CD4-positive, CD25-positive, alpha-beta regulatory T cell (primary cell): ENCODE measurements at regions not wholly inside any gene's neighbourhood (a gene's known extent, or its start where the extent isn't known, plus 50 kb on each side); places are given as distances from the start of the nearest gene placed in this dataset.

Experiments
- ATAC-seq, 2 donors: fragments of 150-1000 bp; cut with Tn5 transposase; one replicate each; pipeline ENCODE4 v1.10.0; 2021; ENCODE audit warnings: low read depth in 2 of 2, moderate number of reproducible peaks in 2 of 2, moderate library complexity in 1 of 2
- DNase-seq, 3 donors: peaks; one replicate each; pipeline versions ENCODE4 v3.0.0 to v3.0.0-alpha.2; 2012 to 2022; ENCODE audit warnings: mixed read lengths in 1 of 3
- H3K27ac ChIP-seq: one replicate; pipeline ENCODE4 v1.7.0; 2013; ENCODE audit warnings: mild to moderate bottlenecking, low read length; ENCODE audit not compliant: insufficient read depth, poor library complexity, severe bottlenecking
- H3K27me3 ChIP-seq: one replicate; pipeline ENCODE4 v1.7.0; 2013; ENCODE audit warnings: low read length; ENCODE audit not compliant: control insufficient read depth, insufficient read depth
- H3K36me3 ChIP-seq: one replicate; pipeline ENCODE4 v1.7.0; 2013; ENCODE audit warnings: mild to moderate bottlenecking, low read length, moderate library complexity; ENCODE audit not compliant: control insufficient read depth, insufficient read depth
- H3K4me1 ChIP-seq: 2 replicates; pipeline ENCODE4 v1.7.0; 2013; ENCODE audit warnings: mild to moderate bottlenecking, low read length; ENCODE audit not compliant: insufficient read depth, control insufficient read depth, poor library complexity, severe bottlenecking
- H3K4me3 ChIP-seq: one replicate; pipeline ENCODE4 v1.7.0; 2013; ENCODE audit warnings: low read depth, mild to moderate bottlenecking, low read length, moderate library complexity
- H3K9me3 ChIP-seq, 2 experiments: 1 replicate in 1 of 2; 2 replicates in 1 of 2; pipeline ENCODE4 v1.7.0; 2013; ENCODE audit warnings: low read length in 2 of 2, mild to moderate bottlenecking in 1 of 2, moderate library complexity in 1 of 2; ENCODE audit not compliant: control insufficient read depth in 2 of 2
- H3K27ac Mint-ChIP-seq, 3 donors: one replicate each; pipeline ENCODE4 v1.8.0; 2020 to 2022; ENCODE audit warnings: mild to moderate bottlenecking in 3 of 3, mixed read lengths in 3 of 3, moderate library complexity in 2 of 3
- H3K27me3 Mint-ChIP-seq: one replicate; pipeline ENCODE4 v1.8.0; 2022; ENCODE audit warnings: mild to moderate bottlenecking, mixed read lengths
- H3K36me3 Mint-ChIP-seq: one replicate; pipeline ENCODE4 v1.8.0; 2020; ENCODE audit warnings: mixed read lengths
- H3K4me1 Mint-ChIP-seq, 4 donors: one replicate each; pipeline ENCODE4 v1.8.0; 2020 to 2022; ENCODE audit warnings: mixed read lengths in 4 of 4, mild to moderate bottlenecking in 1 of 4
- H3K4me3 Mint-ChIP-seq, 4 donors: one replicate each; pipeline ENCODE4 v1.8.0; 2020 to 2022; ENCODE audit warnings: mild to moderate bottlenecking in 4 of 4, mixed read lengths in 4 of 4, moderate library complexity in 3 of 4
- H3K9me3 Mint-ChIP-seq, 7 donors: one replicate each; pipeline ENCODE4 v1.8.0; 2020 to 2022; ENCODE audit warnings: mixed read lengths in 7 of 7, mild to moderate bottlenecking in 3 of 7, moderate library complexity in 2 of 7

GRCh38 chr2:40734797-40735196, 282.9 kb upstream of the SLC8A1 start:
- Mint-ChIP-seq H3K9me3 (peaks cover 0 to 1% (median 0%) of the 10 kb centered on the region in 7 donors), H3K36me3 (no peaks in the 10 kb centered on the region)

GRCh38 chr2:40737180-40737579, 285.3 kb upstream of the SLC8A1 start:
- Histone ChIP-seq H3K4me3 (no peak overlapping the region), H3K4me1 (no peaks in the 10 kb centered on the region), H3K36me3 (no peaks in the 10 kb centered on the region), H3K27me3 (no peaks in the 10 kb centered on the region), H3K9me3 (no peaks in the 10 kb centered on the region), H3K27ac (no peak overlapping the region)
- no peak overlapping the region for H3K27ac Mint-ChIP-seq
- H3K27me3 Mint-ChIP-seq: no peaks in the 10 kb centered on the region
- DNase-seq (no peak), ATAC-seq (no peak)
- H3K9me3 Mint-ChIP-seq: peaks cover 0 to 3% (median 0%) of the 10 kb centered on the region in 7 donors
- no peak overlapping the region for H3K4me3 Mint-ChIP-seq
- H3K4me1 Mint-ChIP-seq: no peaks in the 10 kb centered on the region
- no peaks in the 10 kb centered on the region for H3K36me3 Mint-ChIP-seq

More at GRCh38 chr2:40734797-40735196, 282.9 kb upstream of the SLC8A1 start:
- Histone ChIP-seq H3K4me1 (no peaks in the 10 kb centered on the region), H3K4me3 (no peak overlapping the region), H3K9me3 (no peaks in the 10 kb centered on the region), H3K27me3 (no peaks in the 10 kb centered on the region), H3K27ac (no peak overlapping the region), H3K36me3 (no peaks in the 10 kb centered on the region)
- H3K27ac Mint-ChIP-seq: no peak overlapping the region
- no peak for ATAC-seq
- no peak for DNase-seq
- no peak overlapping the region for H3K4me3 Mint-ChIP-seq
- no peaks in the 10 kb centered on the region for H3K27me3 Mint-ChIP-seq
- H3K4me1 Mint-ChIP-seq: no peaks in the 10 kb centered on the region

- DNase-seq (no peak), ATAC-seq (no peak)
- no peak overlapping the region for H3K4me3 Mint-ChIP-seq
- H3K27me3 Mint-ChIP-seq: no peaks in the 10 kb centered on the region
- peaks cover 0 to 1% (median 0%) of the 10 kb centered on the region in 7 donors for H3K9me3 Mint-ChIP-seq
- Histone ChIP-seq H3K4me1 (no peaks in the 10 kb centered on the region), H3K9me3 (no peaks in the 10 kb centered on the region), H3K36me3 (no peaks in the 10 kb centered on the region), H3K27ac (no peak overlapping the region), H3K27me3 (no peaks in the 10 kb centered on the region), H3K4me3 (no peak overlapping the region)
- no peak overlapping the region for H3K27ac Mint-ChIP-seq
- H3K36me3 Mint-ChIP-seq: no peaks in the 10 kb centered on the region
- no peaks in the 10 kb centered on the region for H3K4me1 Mint-ChIP-seq
Measured at GRCh38 chr2:40740419-40740818, 288.5 kb upstream of the SLC8A1 start.

- ATAC-seq: no peak
- Histone ChIP-seq H3K4me1 (no peaks in the 10 kb centered on the region), H3K27me3 (no peaks in the 10 kb centered on the region), H3K4me3 (no peak overlapping the region), H3K36me3 (no peaks in the 10 kb centered on the region), H3K27ac (no peak overlapping the region), H3K9me3 (no peaks in the 10 kb centered on the region)
- Mint-ChIP-seq H3K4me1 (no peaks in the 10 kb centered on the region), H3K9me3 (peaks cover 0 to 1% (median 0%) of the 10 kb centered on the region in 7 donors), H3K4me3 (no peak overlapping the region), H3K36me3 (no peaks in the 10 kb centered on the region), H3K27ac (no peak overlapping the region), H3K27me3 (no peaks in the 10 kb centered on the region)
- DNase-seq: no peak
Measured at GRCh38 chr2:40741532-40741931, 289.6 kb upstream of the SLC8A1 start.

GRCh38 chr2:40746191-40746590, 294.3 kb upstream of the SLC8A1 start:
- Histone ChIP-seq H3K36me3 (no peaks in the 10 kb centered on the region), H3K27ac (no peak overlapping the region), H3K4me3 (no peak overlapping the region), H3K9me3 (no peaks in the 10 kb centered on the region), H3K4me1 (no peaks in the 10 kb centered on the region), H3K27me3 (no peaks in the 10 kb centered on the region)
- no peak overlapping the region for H3K4me3 Mint-ChIP-seq
- H3K27ac Mint-ChIP-seq: no peak overlapping the region
- H3K4me1 Mint-ChIP-seq: no peaks in the 10 kb centered on the region
- H3K36me3 Mint-ChIP-seq: no peaks in the 10 kb centered on the region
- DNase-seq (no peak), ATAC-seq (no peak)
- no peaks in the 10 kb centered on the region for H3K27me3 Mint-ChIP-seq
- H3K9me3 Mint-ChIP-seq: peaks cover 0 to 1% (median 0%) of the 10 kb centered on the region in 7 donors

GRCh38 chr2:40751981-40752380, 300.1 kb upstream of the SLC8A1 start:
- Histone ChIP-seq H3K27me3 (no peaks in the 10 kb centered on the region), H3K9me3 (no peaks in the 10 kb centered on the region), H3K36me3 (no peaks in the 10 kb centered on the region), H3K4me1 (no peaks in the 10 kb centered on the region), H3K4me3 (no peak overlapping the region), H3K27ac (no peak overlapping the region)
- Mint-ChIP-seq H3K36me3 (no peaks in the 10 kb centered on the region), H3K27ac (no peak overlapping the region), H3K4me3 (no peak overlapping the region), H3K27me3 (no peaks in the 10 kb centered on the region), H3K9me3 (peaks cover 0 to 3% (median 0%) of the 10 kb centered on the region in 7 donors), H3K4me1 (no peaks in the 10 kb centered on the region)
- no peak for ATAC-seq
- DNase-seq: no peak

GRCh38 chr2:40752796-40753195, 300.9 kb upstream of the SLC8A1 start:
- no peak overlapping the region for H3K4me3 ChIP-seq
- H3K9me3 ChIP-seq: no peaks in the 10 kb centered on the region
- H3K27me3 ChIP-seq: no peaks in the 10 kb centered on the region
- H3K36me3 ChIP-seq: no peaks in the 10 kb centered on the region
- H3K4me1 Mint-ChIP-seq: no peaks in the 10 kb centered on the region
- no peaks in the 10 kb centered on the region for H3K27me3 Mint-ChIP-seq
- no peaks in the 10 kb centered on the region for H3K4me1 ChIP-seq
- no peaks in the 10 kb centered on the region for H3K36me3 Mint-ChIP-seq
- DNase-seq: no peak
- no peak overlapping the region for H3K27ac ChIP-seq
- ATAC-seq: no peak
- H3K9me3 Mint-ChIP-seq: peaks cover 0 to 3% (median 0%) of the 10 kb centered on the region in 7 donors
- H3K4me3 Mint-ChIP-seq: no peak overlapping the region
- H3K27ac Mint-ChIP-seq: no peak overlapping the region

GRCh38 chr2:40754912-40755311, 303.0 kb upstream of the SLC8A1 start:
- no peak overlapping the region for H3K4me3 ChIP-seq
- Mint-ChIP-seq H3K9me3 (peaks cover 0 to 4% (median 0%) of the 10 kb centered on the region in 7 donors), H3K4me3 (no peak overlapping the region), H3K4me1 (peaks cover 0 to 6% (median 3%) of the 10 kb centered on the region in 4 donors), H3K27ac (no peak overlapping the region), H3K27me3 (no peaks in the 10 kb centered on the region), H3K36me3 (no peaks in the 10 kb centered on the region)
- DNase-seq: no peak
- H3K9me3 ChIP-seq: no peaks in the 10 kb centered on the region
- H3K27me3 ChIP-seq: no peaks in the 10 kb centered on the region
- no peaks in the 10 kb centered on the region for H3K4me1 ChIP-seq
- no peak for ATAC-seq
- H3K36me3 ChIP-seq: no peaks in the 10 kb centered on the region
- H3K27ac ChIP-seq: no peak overlapping the region
